MCF 10A (cell line): ENCODE measurements at regions not wholly inside any gene's neighbourhood (a gene's known extent, or its start where the extent isn't known, plus 50 kb on each side); places are given as distances from the start of the nearest gene placed in this dataset.

Source experiments
- BruUV-seq: library from RNA; stranded (reverse); fragments of 400-500 nt; replicated peaks from 2 replicates; lab custom pipeline; 2021; lab: Mats Ljungman, UMichigan
- CTCF ChIA-PET: fragments of 300-600 bp; sonication (Branson Sonifier 250); formaldehyde crosslinking; extraction: SDS; loops from one replicate; lab custom pipeline; 2021; ENCODE audit warnings: antibody characterized with exemption, inconsistent platforms; lab: Yijun Ruan, JAX
- POLR2A ChIA-PET: fragments of 300-600, 350-650 bp; sonication (Branson Sonifier 250); formaldehyde crosslinking; extraction: SDS; loops from one replicate; lab custom pipeline; 2020; ENCODE audit warnings: antibody characterized with exemption, inconsistent platforms; lab: Yijun Ruan, JAX
- DNase-seq: peaks from one replicate; pipeline ENCODE4 v3.0.0-alpha.2; 2018; ENCODE audit not compliant: unreplicated experiment
- H3K27ac Mint-ChIP-seq: one replicate; pipeline ENCODE4 v1.8.0; 2022; ENCODE audit warnings: mild to moderate bottlenecking, low read depth, mixed read lengths; ENCODE audit not compliant: unreplicated experiment
- H3K27me3 Mint-ChIP-seq: one replicate; pipeline ENCODE4 v1.8.0; 2022; ENCODE audit warnings: mixed read lengths; ENCODE audit not compliant: insufficient read depth, unreplicated experiment
- H3K36me3 Mint-ChIP-seq: one replicate; pipeline ENCODE4 v1.8.0; 2022; ENCODE audit warnings: mild to moderate bottlenecking, moderate library complexity, mixed read lengths; ENCODE audit not compliant: insufficient read depth, unreplicated experiment
- H3K4me1 Mint-ChIP-seq: one replicate; pipeline ENCODE4 v1.8.0; 2022; ENCODE audit warnings: mixed read lengths; ENCODE audit not compliant: insufficient read depth, unreplicated experiment
- H3K4me3 Mint-ChIP-seq: one replicate; pipeline ENCODE4 v1.8.0; 2022; ENCODE audit warnings: mild to moderate bottlenecking, moderate library complexity, mixed read lengths; ENCODE audit not compliant: unreplicated experiment
- H3K9me3 Mint-ChIP-seq: one replicate; pipeline ENCODE4 v1.8.0; 2022; ENCODE audit warnings: mixed read lengths; ENCODE audit not compliant: unreplicated experiment
- CTCF ChIP-seq: fragments of 200-600 bp; IDR thresholded peaks from one replicate; pipeline ENCODE4 v1.8.0; 2022; ENCODE audit warnings: antibody characterized with exemption, mild to moderate bottlenecking; ENCODE audit not compliant: unreplicated experiment
- intact Hi-C: fragments of 100-400 bp; cut with micrococcal nuclease; formaldehyde crosslinking; loops from 2 replicates; pipeline ENCODE4 v1.14.1; 2022

GRCh38 chr1:30153743-30154449, 569.5 kb downstream of the MATN1 start:
- Mint-ChIP-seq H3K4me1 (no peaks in the 10 kb centered on the region), H3K27ac (no peak overlapping the region), H3K4me3 (no peak overlapping the region), H3K27me3 (peaks cover 39% of the 10 kb centered on the region), H3K36me3 (no peaks in the 10 kb centered on the region), H3K9me3 (peaks cover 8% of the 10 kb centered on the region)
- no peak for TF ChIP-seq CTCF
- intact Hi-C loops = no loop called here
- BruUV-seq = no TSS peak
- ChIA-PET CTCF (no interaction called here), POLR2A (interaction anchor here (0.7 kb wide), 1 partner anchor 923 kb away, joined by 3 read pairs; the partner anchor contains the start of gene MECR)
- no peak for DNase-seq

DNA sequence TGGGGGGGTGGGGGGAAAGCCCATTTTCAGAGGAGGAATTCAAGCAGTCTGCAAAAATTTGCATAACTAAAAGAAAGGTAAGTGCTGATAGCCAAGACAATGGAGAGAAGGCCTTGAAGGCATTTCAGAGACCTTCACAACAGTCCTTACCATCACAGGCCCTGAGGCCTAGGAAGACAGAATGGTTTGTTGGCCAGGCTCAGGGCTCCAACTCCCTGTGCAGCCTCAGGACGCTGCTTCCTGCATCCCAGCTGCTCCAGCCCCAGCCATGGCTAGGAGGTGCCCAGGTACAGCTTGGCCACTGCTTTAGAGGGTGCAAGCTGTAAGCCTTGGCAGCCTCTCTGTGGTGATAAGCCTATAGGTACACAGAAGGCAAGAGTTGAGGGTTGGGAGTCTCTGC, 571.6 kb downstream of the MATN1 start:
- no peak for TF ChIP-seq CTCF
- CTCF ChIA-PET = no interaction called here
- no peaks in the 10 kb centered on the region for H3K36me3 Mint-ChIP-seq
- POLR2A ChIA-PET = no interaction called here
- no peak overlapping the region for H3K27ac Mint-ChIP-seq
- H3K9me3 Mint-ChIP-seq = peaks cover 8% of the 10 kb centered on the region
- H3K4me3 Mint-ChIP-seq = no peak overlapping the region
- H3K27me3 Mint-ChIP-seq = peaks cover 38% of the 10 kb centered on the region
- no peak for DNase-seq
- no peaks in the 10 kb centered on the region for H3K4me1 Mint-ChIP-seq
- intact Hi-C loops = no loop called here
- BruUV-seq = no TSS peak

DNA sequence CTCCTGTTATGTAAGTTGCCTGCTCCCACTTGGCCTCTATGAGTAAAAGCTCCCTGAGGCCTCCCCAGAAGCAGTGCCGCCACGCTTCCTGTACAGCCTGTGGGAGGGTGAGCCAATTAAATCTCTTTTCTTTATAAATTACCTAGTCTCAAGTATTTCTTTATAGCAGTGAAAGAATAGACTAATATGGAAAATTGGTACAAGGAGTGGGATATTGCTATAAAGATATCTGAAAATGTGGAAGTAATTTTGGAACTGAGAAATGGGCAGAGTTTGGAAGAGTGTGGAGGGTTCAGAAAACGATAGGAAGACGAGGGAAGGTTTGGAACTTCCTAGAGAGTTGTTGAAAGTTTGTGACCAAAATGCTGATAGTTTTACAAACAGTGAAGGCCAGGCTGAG, 572.3 kb downstream of the MATN1 start:
- H3K27ac Mint-ChIP-seq = no peak overlapping the region
- ChIA-PET POLR2A (no interaction called here), CTCF (no interaction called here)
- no peak for DNase-seq
- BruUV-seq = no TSS peak
- peaks cover 38% of the 10 kb centered on the region for H3K27me3 Mint-ChIP-seq
- TF ChIP-seq CTCF = no peak
- no peaks in the 10 kb centered on the region for H3K4me1 Mint-ChIP-seq
- H3K4me3 Mint-ChIP-seq = no peak overlapping the region
- intact Hi-C loops = no loop called here
- H3K9me3 Mint-ChIP-seq = peaks cover 7% of the 10 kb centered on the region
- H3K36me3 Mint-ChIP-seq = no peaks in the 10 kb centered on the region

- DNase-seq = no peak
- peaks cover 5% of the 10 kb centered on the region for H3K9me3 Mint-ChIP-seq
- H3K36me3 Mint-ChIP-seq = no peaks in the 10 kb centered on the region
- intact Hi-C loops = no loop called here
- no TSS peak for BruUV-seq
- CTCF ChIA-PET = interaction anchor here (0.5 kb wide), 1 partner anchor 170 kb away, joined by 3 read pairs; no protein-coding TSS in a partner anchor
- H3K27ac Mint-ChIP-seq = no peak overlapping the region
- no peak overlapping the region for H3K4me3 Mint-ChIP-seq
- POLR2A ChIA-PET = no interaction called here
- peaks cover 50% of the 10 kb centered on the region for H3K27me3 Mint-ChIP-seq
- H3K4me1 Mint-ChIP-seq = no peaks in the 10 kb centered on the region
- TF ChIP-seq CTCF = no peak
Measured at GRCh38 chr1:30149226-30149625, 574.2 kb downstream of the MATN1 start.
